IPS-20b (cell line): ENCODE measurements at regions not wholly inside any gene's neighbourhood (a gene's known extent, or its start where the extent isn't known, plus 50 kb on each side); places are given as distances from the start of the nearest gene placed in this dataset.

Source experiments
- H3K27ac ChIP-seq: one replicate; pipeline ENCODE4 v1.5.1; 2013; ENCODE audit warnings: low read length
- H3K27me3 ChIP-seq: 2 replicates; pipeline ENCODE4 v1.6.1; 2013; ENCODE audit warnings: mild to moderate bottlenecking, low read length, inconsistent platforms; ENCODE audit not compliant: insufficient read depth
- H3K36me3 ChIP-seq: 2 replicates; pipeline ENCODE4 v1.6.1; 2013; ENCODE audit warnings: low read depth, mild to moderate bottlenecking, inconsistent platforms, low read length, moderate library complexity; ENCODE audit not compliant: insufficient read depth
- H3K4me1 ChIP-seq: 2 replicates; pipeline ENCODE4 v1.6.1; 2013; ENCODE audit warnings: mild to moderate bottlenecking, control low read depth, inconsistent platforms, low read length, moderate library complexity; ENCODE audit not compliant: insufficient read depth
- H3K4me3 ChIP-seq: 2 replicates; pipeline ENCODE4 v1.5.1; 2013; ENCODE audit warnings: mild to moderate bottlenecking, low read length, inconsistent platforms
- H3K9ac ChIP-seq: 2 replicates; pipeline ENCODE4 v1.6.1; 2013; ENCODE audit warnings: low read depth, mild to moderate bottlenecking, inconsistent platforms, low read length, moderate library complexity
- H3K9me3 ChIP-seq: 2 replicates; pipeline ENCODE4 v1.6.1; 2013; ENCODE audit warnings: mild to moderate bottlenecking, low read depth, low read length, inconsistent platforms; ENCODE audit not compliant: insufficient read depth

DNA sequence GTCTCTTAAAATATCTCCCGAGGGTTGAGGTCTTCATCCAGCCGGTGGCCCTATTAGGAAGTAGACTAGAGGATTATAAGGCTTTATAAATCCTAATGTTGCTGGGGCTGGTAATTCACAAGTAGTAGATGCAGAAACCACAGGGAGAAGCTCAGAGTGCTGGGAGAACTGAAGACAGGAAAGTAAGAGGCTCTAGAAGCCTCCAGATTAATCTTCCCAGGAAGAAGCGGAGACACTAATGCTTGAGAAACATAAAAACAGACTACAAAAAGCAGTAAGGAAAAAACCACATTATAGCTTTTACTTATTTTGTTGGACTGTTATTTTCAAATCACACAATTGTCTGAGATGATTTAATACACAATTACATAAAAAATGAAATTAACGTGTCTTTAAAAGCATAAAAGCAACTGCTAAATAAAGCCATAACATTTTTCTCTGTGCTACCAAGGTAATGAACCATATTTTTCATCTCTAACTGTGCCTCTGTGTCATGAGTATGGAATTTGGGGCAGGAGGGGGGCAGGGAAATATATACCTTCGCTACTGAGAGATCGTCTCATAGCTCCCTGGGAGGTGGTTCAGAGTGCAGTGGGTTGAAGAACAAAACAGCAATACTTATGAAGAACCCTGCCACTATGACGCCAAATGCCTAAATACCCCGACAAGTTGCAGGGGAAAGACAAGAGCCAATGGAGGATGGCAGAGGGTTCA lies 806.2 kb upstream of the WWC1 start:
- Histone ChIP-seq H3K27ac (no peak overlapping the region), H3K4me1 (no peaks in the 10 kb centered on the region), H3K36me3 (no peaks in the 10 kb centered on the region), H3K4me3 (no peak overlapping the region), H3K9ac (no peak overlapping the region), H3K27me3 (no peaks in the 10 kb centered on the region), H3K9me3 (no peaks in the 10 kb centered on the region)

DNA sequence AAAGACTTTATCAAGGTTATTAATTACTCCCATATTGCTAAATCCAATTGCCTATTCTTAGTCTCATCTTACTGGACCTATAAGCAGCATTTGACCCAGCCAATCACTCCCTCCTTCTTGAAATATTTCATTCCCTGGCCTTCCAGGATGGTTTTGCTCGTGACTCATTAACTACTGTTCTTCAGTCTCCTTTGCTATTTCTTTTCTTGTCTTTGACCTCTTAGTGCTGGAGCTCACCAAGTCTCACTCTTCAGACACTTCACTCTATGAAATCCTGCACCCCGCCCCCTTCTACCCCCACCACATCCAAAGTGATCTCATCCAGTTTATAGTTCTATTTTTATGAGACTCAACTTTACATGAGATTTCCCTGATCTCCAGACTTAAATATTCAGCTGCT lies 803.1 kb upstream of the WWC1 start:
- H3K4me1 ChIP-seq = no peaks in the 10 kb centered on the region
- H3K27ac ChIP-seq = no peak overlapping the region

DNA sequence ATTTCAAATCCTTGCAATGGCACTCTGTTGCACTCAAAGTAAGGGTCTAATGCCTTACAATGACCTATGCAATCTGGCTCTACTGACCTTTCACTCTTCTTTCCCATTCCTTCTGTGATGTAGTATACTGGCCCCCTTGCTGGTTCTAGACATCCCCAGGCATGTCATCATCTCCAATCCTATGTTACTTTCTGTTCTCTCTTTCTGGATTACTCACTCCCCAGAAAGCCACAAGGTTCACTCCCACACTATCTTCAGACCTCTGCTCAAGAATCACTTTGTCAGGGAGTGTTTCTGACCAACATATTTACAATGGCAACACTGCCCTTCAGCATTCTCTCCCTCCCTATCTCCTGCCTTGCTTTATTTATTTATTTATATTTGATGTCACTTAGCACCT lies 802.2 kb upstream of the WWC1 start:
- no peaks in the 10 kb centered on the region for H3K4me1 ChIP-seq
- no peak overlapping the region for H3K27ac ChIP-seq
- H3K4me3 ChIP-seq = no peak overlapping the region
- H3K36me3 ChIP-seq = no peaks in the 10 kb centered on the region
- H3K27me3 ChIP-seq = no peaks in the 10 kb centered on the region
- H3K9me3 ChIP-seq = no peaks in the 10 kb centered on the region
- H3K9ac ChIP-seq = no peak overlapping the region

More for the DNA sequence above, 803.1 kb upstream of the WWC1 start:
- no peak overlapping the region for H3K4me3 ChIP-seq
- H3K36me3 ChIP-seq = no peaks in the 10 kb centered on the region
- no peak overlapping the region for H3K9ac ChIP-seq
- no peaks in the 10 kb centered on the region for H3K9me3 ChIP-seq
- H3K27me3 ChIP-seq = no peaks in the 10 kb centered on the region

DNA sequence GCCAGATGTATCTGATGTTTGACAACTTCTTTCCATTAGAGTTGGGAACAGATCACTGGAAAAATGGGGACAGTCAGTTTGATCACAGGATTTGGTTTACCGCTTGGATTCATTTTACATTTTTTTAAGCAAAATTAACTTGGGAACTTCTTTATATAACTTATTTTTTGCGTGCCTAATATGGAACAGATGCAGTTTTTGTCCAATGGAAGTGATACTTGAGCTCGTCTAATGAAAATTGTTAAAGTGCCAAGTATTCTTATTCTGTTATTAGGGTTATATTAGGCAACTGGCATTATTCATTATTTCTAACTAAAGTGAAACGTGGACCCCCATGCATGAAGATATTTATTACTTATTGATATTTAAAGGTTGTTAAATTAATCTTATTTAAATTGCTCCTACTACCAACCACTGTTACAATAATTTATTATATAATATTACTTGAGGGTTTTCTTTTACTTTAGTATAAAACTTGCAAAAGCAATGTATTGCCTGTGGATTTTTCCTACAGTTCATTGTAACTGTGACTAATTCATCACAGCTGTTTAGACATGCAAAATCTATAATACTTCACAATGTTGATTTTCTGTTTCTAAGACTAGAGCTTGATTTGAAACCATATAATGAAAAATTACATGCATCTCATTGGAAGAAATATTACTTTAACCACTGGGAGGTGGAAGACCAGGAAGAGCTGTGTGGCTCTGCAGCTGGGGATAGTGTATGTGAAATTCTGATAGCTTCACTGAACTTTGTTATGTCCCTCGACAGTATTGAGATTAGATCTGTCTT lies 787.3 kb upstream of the WWC1 start:
- no peaks in the 10 kb centered on the region for H3K9me3 ChIP-seq
- no peak overlapping the region for H3K9ac ChIP-seq
- no peaks in the 10 kb centered on the region for H3K4me1 ChIP-seq
- no peak overlapping the region for H3K4me3 ChIP-seq
- no peaks in the 10 kb centered on the region for H3K27me3 ChIP-seq
- no peak overlapping the region for H3K27ac ChIP-seq
- H3K36me3 ChIP-seq = no peaks in the 10 kb centered on the region

DNA sequence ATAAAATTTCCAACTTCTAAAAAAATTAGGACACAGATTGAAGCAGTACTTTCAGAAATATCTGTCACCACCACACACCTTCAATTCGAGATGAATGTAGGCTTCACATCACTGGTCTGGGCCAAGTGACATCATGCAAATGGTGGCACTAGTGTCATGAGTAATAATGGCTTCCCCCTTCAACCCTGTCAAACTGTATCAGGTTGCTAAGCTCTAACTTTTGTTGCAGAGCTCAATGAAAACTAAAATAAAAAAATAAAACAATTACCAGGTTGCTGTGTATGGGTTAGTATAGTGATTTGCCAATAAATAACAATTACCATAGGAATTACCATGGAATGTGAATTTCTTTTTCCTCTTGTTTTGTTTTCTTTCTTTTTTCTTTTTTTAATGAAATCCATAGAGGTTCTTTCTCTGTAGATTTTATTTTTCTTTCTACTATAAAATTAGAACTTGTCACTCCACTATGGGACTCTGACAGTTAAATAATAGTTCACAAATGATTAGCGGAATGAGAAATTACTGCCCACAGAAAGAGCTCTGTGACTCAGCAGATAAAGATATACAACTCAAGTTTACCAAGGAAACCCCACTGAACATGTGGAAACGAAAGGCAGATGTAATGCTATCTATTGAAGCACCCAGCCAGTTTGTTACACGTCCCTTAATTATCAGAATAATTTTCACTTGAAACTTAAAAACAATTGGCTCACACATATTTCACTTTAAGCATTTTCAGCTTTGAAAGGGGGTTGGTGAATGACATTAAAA lies 783.8 kb upstream of the WWC1 start:
- Histone ChIP-seq H3K4me1 (peaks cover 21% of the 10 kb centered on the region), H3K9me3 (no peaks in the 10 kb centered on the region), H3K27me3 (no peaks in the 10 kb centered on the region), H3K27ac (no peak overlapping the region), H3K4me3 (no peak overlapping the region), H3K9ac (no peak overlapping the region), H3K36me3 (no peaks in the 10 kb centered on the region)

DNA sequence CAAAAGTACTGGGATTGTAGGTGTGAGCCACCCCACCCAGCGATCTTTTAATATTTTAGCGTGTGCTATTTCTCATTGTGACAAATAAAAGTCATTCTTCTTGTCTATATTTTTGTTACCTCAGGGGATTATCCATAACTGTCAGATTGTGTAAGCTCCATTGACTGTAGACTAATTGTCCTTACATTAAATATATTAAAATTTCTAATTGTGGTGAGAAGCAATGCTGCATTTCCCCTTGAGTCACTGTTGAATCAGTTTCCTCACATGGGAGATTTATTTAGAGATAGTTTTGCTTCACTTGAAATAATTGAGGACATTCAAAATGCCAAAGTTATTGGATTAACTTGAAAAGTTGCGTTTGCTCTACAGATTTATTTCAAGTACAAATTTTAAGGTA lies 782.4 kb upstream of the WWC1 start:
- no peak overlapping the region for H3K4me3 ChIP-seq
- peaks cover 21% of the 10 kb centered on the region for H3K4me1 ChIP-seq
- no peaks in the 10 kb centered on the region for H3K9me3 ChIP-seq
- no peaks in the 10 kb centered on the region for H3K36me3 ChIP-seq
- H3K9ac ChIP-seq = no peak overlapping the region
- H3K27ac ChIP-seq = no peak overlapping the region
- no peaks in the 10 kb centered on the region for H3K27me3 ChIP-seq

DNA sequence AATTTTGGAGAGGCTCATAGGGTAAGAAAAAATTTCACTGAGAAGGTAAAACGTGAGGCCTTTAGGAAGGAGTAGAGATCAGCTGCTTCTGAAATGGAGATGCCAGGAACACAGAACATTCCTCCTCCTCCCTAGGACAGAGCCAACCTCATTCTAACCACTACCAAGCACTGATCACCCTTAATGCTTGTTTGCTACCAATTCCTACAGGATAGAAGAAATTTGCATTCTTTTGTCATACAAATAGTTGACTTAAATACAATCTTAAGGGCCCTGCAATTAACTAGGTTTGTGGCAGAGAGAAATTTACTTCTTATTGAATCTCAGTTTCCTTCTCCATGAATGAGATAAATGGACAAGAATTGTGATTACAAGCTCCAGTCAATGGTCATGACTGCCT lies 780.2 kb upstream of the WWC1 start:
- Histone ChIP-seq H3K27me3 (no peaks in the 10 kb centered on the region), H3K4me1 (peaks cover 21% of the 10 kb centered on the region), H3K9me3 (no peaks in the 10 kb centered on the region), H3K27ac (peak overlapping the region; percentile 3), H3K4me3 (peak overlapping the region; percentile 28), H3K36me3 (no peaks in the 10 kb centered on the region), H3K9ac (peak overlapping the region; percentile 4; the same call in 1 of the 2 replicates)

DNA sequence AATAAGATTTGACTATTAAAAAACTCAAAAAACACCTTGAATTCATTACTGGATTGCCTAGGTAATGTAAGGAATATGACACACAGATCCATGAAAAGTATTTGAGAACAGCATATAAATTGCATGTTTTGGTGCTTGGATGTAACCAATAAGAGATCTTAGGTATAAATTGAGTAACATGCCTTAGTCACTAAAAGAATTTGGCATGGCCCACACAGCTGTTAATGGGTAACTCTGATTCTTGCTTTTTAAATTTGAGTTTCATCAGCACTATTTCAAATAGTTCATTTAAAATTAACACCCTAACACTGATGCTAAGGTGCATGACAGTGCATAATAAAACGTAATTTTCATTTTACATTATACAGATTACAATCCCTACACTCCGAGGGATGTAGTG lies 779.3 kb upstream of the WWC1 start:
- H3K27ac ChIP-seq = no peak overlapping the region

DNA sequence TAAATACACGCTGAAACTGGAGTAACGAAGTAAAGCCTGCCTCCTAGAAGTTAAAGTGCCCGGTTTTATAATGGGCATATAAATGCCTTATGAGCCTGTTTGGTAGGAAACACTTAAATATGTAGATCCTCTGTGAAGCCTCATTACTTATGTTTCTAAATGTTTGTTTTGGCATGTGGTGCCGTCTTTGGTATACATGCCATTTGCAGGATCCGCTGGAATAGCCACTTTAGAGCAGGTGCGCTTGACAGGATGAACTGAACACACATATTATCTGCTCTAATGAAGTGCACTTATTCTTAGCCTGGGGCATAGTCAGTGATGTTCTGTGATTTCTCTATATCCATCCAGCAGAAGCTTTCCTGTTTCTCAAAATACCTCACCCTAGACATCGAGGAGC lies 778.1 kb upstream of the WWC1 start:
- Histone ChIP-seq H3K4me1 (peaks cover 27% of the 10 kb centered on the region), H3K27me3 (no peaks in the 10 kb centered on the region), H3K4me3 (no peak overlapping the region), H3K36me3 (no peaks in the 10 kb centered on the region), H3K27ac (no peak overlapping the region), H3K9me3 (no peaks in the 10 kb centered on the region), H3K9ac (no peak overlapping the region)

More for the DNA sequence above, 779.3 kb upstream of the WWC1 start:
- Histone ChIP-seq H3K9me3 (no peaks in the 10 kb centered on the region), H3K4me1 (peaks cover 23% of the 10 kb centered on the region), H3K4me3 (no peak overlapping the region), H3K27me3 (no peaks in the 10 kb centered on the region), H3K36me3 (no peaks in the 10 kb centered on the region), H3K9ac (no peak overlapping the region; the same call in 1 of the 2 replicates)

DNA sequence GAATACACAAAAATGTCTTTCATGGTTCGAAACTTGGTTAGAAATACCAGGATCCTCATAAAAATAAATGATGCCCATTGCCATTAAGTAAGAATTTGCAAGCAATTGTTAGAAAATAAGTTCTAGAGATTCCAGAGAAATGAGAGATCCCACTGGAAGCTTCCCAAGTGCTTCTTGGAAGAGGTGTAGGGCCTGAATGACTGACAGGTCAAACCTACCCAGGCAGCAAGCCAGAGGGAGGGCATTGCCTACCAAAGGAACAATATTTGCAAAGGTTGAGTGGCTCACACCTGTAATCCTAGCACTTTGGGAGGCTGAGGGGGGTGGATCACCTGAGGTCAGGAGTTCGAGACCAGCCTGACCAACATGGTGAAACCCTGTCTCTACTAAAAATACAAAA lies 777.0 kb upstream of the WWC1 start:
- no peaks in the 10 kb centered on the region for H3K9me3 ChIP-seq
- no peaks in the 10 kb centered on the region for H3K36me3 ChIP-seq
- H3K27me3 ChIP-seq = no peaks in the 10 kb centered on the region
- H3K27ac ChIP-seq = no peak overlapping the region
- H3K4me3 ChIP-seq = no peak overlapping the region
- peaks cover 27% of the 10 kb centered on the region for H3K4me1 ChIP-seq
- no peak overlapping the region for H3K9ac ChIP-seq

DNA sequence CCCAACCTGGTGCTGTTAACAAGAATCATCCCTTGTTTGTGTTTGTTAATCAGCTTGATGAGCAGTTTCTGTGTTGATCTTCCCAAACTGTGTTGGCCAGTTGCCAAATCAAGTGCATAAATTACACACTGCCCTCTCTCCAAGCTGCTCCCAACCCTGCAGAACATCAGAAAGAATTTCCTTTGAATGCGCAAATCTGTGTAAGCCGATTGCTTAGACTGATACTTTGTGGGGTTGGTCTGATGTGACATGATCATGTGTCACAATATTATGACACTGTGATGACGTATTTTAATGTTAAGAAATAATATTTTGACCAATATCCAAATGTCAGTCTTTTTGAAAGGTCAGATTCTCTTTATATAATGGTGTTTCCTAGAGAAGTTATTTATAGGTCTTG lies 766.4 kb upstream of the WWC1 start:
- no peaks in the 10 kb centered on the region for H3K27me3 ChIP-seq
- H3K4me3 ChIP-seq = no peak overlapping the region
- H3K9me3 ChIP-seq = 0 out of 2 replicates have a peak, but pooled peaks cover 4% of the 10 kb centered on the region
- H3K27ac ChIP-seq = no peak overlapping the region
- no peak overlapping the region for H3K9ac ChIP-seq
- no peaks in the 10 kb centered on the region for H3K4me1 ChIP-seq
- no peaks in the 10 kb centered on the region for H3K36me3 ChIP-seq
